ENCODE measurements at regions not wholly inside any gene's neighbourhood (a gene's known extent, or its start where the extent isn't known, plus 50 kb on each side); places are given as distances from the start of the nearest gene placed in this dataset.

GRCh38 chr10:128664729-128665128, 538.5 kb upstream of the MKI67 start:
- no peak for DNase-seq (ENCODE audit: low read depth)
- no peak overlapping the region for H3K4me3 ChIP-seq (ENCODE audit: low read depth, low read length)
- TF ChIP-seq CTCF (IDR thresholded peaks at IDR 0.05; ENCODE audit: insufficient read depth, low read length): no peak

DNA sequence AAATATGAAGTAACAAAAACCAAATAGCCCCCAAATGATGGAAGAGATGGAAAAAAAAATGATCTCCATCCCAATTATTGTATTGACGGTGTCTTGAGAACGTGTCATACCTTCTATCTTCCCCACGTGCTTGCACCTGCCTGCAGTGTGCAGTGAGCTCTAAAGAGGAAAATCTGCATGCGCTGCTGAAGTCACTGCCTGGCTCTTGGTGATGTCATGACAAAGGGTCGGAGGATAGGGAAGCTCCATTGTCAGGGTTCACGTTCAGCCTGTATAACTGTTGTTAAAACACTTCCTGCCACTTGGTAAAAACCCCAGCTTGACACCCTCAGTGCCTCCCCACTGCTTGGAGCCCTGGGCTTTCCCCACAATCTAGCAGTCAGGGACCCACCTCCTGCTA, 549.2 kb upstream of the MKI67 start:
- TF ChIP-seq CTCF (IDR thresholded peaks at IDR 0.05; ENCODE audit: insufficient read depth, low read length): no peak
- no peak for DNase-seq (ENCODE audit: low read depth)
- no peak overlapping the region for H3K4me3 ChIP-seq (ENCODE audit: low read depth, low read length)

- TF ChIP-seq CTCF (IDR thresholded peaks at IDR 0.05; ENCODE audit: insufficient read depth, low read length): no peak
- no peak overlapping the region for H3K4me3 ChIP-seq (ENCODE audit: low read depth, low read length)
- DNase-seq (ENCODE audit: low read depth): no peak
Measured at GRCh38 chr10:128680116-128680515, 553.9 kb upstream of the MKI67 start.

- no peak overlapping the region for H3K4me3 ChIP-seq (ENCODE audit: low read depth, low read length)
- no peak for DNase-seq (ENCODE audit: low read depth)
- no peak for TF ChIP-seq CTCF (IDR thresholded peaks at IDR 0.05; ENCODE audit: insufficient read depth, low read length)
Measured at GRCh38 chr10:128684215-128684614, 558.0 kb upstream of the MKI67 start.

DNA sequence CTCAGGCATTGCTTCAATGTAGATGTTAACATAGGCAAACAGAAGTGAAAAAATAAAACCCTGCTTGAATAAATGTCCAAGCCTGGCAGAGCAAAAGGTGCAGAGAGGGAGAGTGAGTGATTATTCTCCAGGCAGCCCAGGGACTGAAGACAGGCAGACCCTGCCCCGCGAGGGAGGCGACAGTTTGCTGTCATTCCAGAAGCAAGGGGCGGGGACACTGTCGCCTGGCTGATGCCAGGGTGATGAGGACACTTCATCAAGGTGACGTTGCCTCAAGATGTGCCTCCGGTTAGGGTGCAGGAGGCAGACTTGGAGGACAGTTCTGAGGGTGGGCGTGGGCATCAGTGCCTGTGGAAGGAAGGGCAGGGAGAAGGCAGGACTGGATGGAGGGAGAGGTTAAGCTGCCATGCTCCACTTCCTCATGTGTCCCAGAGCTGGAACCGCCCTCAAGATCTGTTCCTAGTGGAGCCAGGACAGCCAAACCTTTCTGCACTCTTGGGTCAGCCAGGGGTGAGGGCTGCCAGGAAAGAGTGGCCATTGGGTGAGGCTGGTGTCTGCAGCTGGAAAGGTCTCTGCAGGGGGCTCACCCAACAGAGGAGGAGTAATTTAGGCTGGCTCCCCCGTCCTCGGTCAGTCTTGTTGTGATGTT, 560.5 kb upstream of the MKI67 start:
- no peak for TF ChIP-seq CTCF (IDR thresholded peaks at IDR 0.05; ENCODE audit: insufficient read depth, low read length)
- no peak for DNase-seq (ENCODE audit: low read depth)
- no peak overlapping the region for H3K4me3 ChIP-seq (ENCODE audit: low read depth, low read length)

GRCh38 chr10:128687408-128687807, 561.2 kb upstream of the MKI67 start:
- no peak for TF ChIP-seq CTCF (IDR thresholded peaks at IDR 0.05; ENCODE audit: insufficient read depth, low read length)
- H3K4me3 ChIP-seq (ENCODE audit: low read depth, low read length): no peak overlapping the region
- no peak for DNase-seq (ENCODE audit: low read depth)

Data from fibroblast of the aortic adventitia (primary cell).